ENCODE measurements at regions not wholly inside any gene's neighbourhood (a gene's known extent, or its start where the extent isn't known, plus 50 kb on each side); places are given as distances from the start of the nearest gene placed in this dataset.

GRCh38 chr3:68436619-68437401 is 495.5 kb downstream of the TAFA4 start:
- TF ChIP-seq CTCF (IDR thresholded peaks at IDR 0.05; ENCODE audit: low read depth, low read length) = no peak
- TF ChIP-seq, protein P1, sequence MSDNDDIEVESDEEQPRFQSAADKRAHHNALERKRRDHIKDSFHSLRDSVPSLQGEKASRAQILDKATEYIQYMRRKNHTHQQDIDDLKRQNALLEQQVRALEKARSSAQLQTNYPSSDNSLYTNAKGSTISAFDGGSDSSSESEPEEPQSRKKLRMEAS (IDR thresholded peaks at IDR 0.05; ENCODE audit: low read depth, low read length) = no peak

Measured in NB4 (cell line).